GM12892 (cell line): ENCODE measurements at regions not wholly inside any gene's neighbourhood (a gene's known extent, or its start where the extent isn't known, plus 50 kb on each side); places are given as distances from the start of the nearest gene placed in this dataset.
"Not testable (repeated sequence)": the region's sequence is repeated elsewhere in the genome, so short reads cannot be mapped to it uniquely, and the experiment has no call there.

Source experiments
- DNase-seq: peaks from one replicate; pipeline ENCODE4 v3.0.0; 2011; ENCODE audit not compliant: insufficient read length
- FAIRE-seq: peaks from 2 replicates; lab custom pipeline; 2011; peaks lifted over from hg19 to GRCh38; lab: Jason Lieb, UNC
- POLR2A ChIP-seq: IDR thresholded peaks from 2 replicates; pipeline ENCODE4 v1.6.1; 2011; ENCODE audit warnings: low read depth, low read length, control low read depth
- POLR2AphosphoS5 ChIP-seq: IDR thresholded peaks from 2 replicates; pipeline ENCODE4 v1.6.1; 2011; ENCODE audit warnings: low read depth, low read length, control low read depth
- TAF1 ChIP-seq: IDR thresholded peaks from 2 replicates; pipeline ENCODE4 v1.6.1; 2011; ENCODE audit warnings: low read depth, mild to moderate bottlenecking, control low read depth, low read length, borderline replicate concordance

DNA sequence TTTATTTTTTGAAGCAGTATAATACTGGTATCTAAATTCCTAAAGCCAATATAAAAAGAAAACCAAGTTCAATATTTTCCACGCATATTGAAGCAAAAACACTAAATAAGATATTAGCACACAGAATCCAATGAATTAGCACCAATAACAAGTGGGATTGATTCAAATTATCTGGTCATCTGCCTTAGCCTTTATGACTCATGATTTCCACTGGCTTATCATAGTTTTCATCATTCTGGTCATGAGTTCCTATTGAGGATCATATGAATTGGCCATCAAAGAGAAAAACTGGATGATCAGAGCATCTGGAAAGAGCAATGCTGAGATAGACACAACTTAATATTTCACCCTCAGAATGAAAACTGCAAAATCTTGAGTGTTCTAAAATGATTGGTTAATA lies 809.9 kb downstream of the MCTP2 start:
- TF ChIP-seq TAF1 (no peak), POLR2AphosphoS5 (no peak), POLR2A (no peak)
- no peak for DNase-seq
- no peak for FAIRE-seq

DNA sequence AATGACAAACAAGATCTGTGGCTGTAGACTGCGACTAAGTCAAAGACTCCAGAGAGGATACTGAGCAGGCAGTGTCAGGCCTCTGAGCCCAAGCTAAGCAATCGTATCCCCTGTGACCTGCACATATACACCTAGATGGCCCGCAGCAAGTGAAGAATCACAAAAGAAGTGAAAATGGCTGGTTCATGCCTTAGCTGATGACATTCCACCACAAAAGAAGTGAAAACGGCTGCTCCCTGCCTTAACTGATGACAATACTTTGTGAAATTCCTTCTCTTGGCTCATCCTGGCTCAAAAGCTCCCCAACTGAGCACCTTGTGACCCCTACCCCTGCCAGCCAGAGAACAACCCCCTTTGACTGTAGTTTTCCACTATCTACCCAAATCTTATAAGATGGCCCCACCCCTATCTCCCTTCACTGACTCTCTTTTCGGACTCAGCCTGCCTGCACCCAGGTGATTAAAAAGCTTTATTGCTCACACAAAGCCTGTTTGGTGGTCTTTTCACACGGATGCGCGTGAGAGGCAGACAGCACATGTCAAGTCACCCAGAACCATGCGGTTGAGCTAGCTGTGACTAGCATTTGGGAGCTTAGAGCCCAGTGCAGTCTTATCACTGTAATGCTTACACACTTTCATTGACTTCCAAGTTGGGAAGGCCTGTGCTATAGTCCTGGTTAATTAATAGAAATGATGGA lies 812.0 kb downstream of the MCTP2 start:
- FAIRE-seq, DNase-seq: not testable (repeated sequence)

DNA sequence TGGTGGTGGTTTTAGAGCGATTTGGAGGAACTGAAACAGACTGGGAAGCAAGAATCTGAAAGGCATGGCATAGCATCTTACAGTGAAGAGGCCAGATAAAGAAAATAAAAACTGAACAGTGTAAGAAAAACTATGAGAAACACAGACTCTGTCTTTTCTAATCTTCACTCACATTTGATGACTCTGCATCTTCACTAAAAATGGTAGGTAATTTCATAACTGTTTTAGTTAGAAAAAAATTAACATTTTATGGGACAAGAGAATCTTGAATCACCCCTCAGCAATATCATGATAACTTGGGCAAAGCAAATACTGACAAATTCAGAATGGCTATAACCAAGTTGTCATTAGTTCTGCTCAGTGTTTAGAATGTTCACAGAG lies 812.6 kb downstream of the MCTP2 start:
- TF ChIP-seq POLR2AphosphoS5 (no peak), TAF1 (no peak), POLR2A (no peak)
- no peak for FAIRE-seq
- DNase-seq, result no peak

DNA sequence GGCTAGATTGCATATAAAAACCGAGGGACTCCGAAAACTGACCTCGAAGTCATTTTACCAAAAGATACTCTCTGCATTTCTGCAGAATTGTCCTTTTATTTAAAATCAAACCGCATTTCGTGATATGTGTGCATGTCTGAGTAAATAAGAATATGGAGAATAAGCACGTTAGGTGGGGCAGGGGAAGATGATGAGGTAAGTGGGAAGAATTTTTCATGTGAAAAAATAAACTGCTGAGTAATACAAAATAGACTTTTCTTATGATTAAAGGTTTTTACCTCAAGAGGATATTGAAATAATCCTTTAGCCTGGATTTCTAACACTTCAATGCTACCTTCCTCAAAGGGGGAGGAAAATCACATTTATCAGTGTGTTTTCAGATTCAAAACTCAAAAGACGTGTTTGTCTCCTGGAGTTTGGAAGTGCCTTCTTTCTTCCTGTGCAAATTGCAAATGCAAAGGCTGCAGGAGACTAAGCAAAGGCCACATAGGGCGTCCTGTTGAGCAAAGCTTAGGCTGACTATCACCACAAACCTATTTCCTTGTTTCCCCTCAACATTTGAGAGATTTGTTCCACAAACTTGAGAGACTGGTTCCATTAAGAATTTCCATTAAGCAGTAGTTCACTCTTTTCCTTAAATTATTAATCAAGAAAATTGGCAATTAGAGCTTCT lies 813.5 kb downstream of the MCTP2 start:
- no peak for DNase-seq
- no peak for FAIRE-seq
- no peak for TF ChIP-seq POLR2A
- TF ChIP-seq POLR2AphosphoS5, result no peak
- TF ChIP-seq TAF1, result no peak

GRCh38 chr15:95051861-95052260 lies 820.5 kb downstream of the MCTP2 start:
- FAIRE-seq, result no peak
- TF ChIP-seq POLR2AphosphoS5 (no peak), POLR2A (no peak)
- DNase-seq, result no peak

DNA sequence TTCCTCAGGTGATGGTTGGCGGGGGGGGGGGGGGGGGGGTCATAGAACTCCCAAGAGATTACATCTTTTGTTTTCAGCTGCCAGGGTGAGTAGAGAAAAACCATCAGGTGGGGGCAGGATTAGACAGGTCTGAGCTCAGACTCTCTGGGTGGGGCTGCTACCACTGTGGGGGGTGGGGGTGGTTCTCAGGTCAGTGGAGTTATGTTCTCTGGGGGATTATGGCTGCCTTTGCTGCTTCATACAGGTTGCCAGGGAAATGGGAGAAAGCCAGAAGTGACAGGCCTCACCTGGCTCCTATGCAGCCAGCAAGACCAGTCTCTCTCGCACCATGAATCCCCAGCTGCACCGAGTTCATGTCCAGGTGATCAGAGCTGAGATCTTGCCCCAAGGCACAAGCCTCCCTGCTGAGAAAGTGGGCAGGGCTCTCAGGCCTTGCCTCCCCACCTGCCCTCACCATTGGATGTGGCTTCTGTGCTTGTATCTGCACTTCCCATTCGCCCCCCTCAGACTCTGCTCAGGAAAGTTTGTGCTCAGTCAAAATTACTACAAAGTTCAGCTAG lies 828.1 kb downstream of the MCTP2 start:
- TF ChIP-seq POLR2A (no peak), POLR2AphosphoS5 (no peak), TAF1 (no peak)
- DNase-seq, result no peak
- no peak for FAIRE-seq

DNA sequence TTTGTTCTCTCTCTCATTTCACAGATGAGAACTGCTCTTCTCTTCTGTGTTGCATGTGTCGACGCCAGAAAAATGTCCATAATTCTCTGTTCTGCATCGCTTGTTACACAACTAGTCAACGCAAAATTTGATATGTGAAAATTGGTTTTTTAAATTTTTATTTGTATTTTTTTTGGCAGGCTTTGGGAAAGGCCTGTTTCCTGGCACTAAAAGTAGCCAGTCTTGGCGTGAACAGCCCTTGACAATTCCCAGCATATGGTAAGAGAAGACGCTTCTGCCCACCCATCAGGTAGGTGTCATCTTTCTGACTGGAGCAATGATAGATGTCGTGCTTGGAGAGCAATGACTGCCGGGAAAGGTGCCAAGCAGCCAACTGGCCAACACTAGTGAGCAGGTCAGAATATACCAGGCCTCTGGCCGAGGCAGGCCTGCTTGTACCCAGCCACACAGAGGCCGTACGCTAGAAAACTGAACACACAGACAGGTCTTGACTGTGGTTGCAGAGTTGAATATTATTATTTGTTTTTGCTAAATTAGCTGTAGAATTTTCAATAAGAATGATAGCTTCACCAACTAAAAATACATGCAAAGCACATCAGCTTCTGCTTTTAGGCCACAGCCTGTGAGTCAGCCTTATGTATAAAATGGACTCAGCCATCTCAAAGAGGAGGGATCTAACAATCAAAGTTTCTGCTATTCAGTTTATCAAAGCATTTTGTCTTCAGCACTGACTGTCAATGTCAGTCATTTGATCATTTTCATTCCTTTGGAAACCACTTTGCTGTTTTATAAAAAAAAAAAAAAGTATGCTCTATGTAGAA lies 837.5 kb downstream of the MCTP2 start:
- FAIRE-seq, result no peak
- DNase-seq, result no peak
- TF ChIP-seq POLR2AphosphoS5 (no peak), TAF1 (no peak), POLR2A (no peak)

GRCh38 chr15:95075792-95076677 lies 844.7 kb downstream of the MCTP2 start:
- DNase-seq (no peak), FAIRE-seq (no peak)
- TF ChIP-seq POLR2AphosphoS5 (no peak), POLR2A (no peak), TAF1 (no peak)

- DNase-seq (no peak), FAIRE-seq (no peak)
- TF ChIP-seq POLR2AphosphoS5 (no peak), POLR2A (no peak), TAF1 (no peak)
These were observed 845.3 kb downstream of the MCTP2 start for GRCh38 chr15:95076678-95076990.

DNA sequence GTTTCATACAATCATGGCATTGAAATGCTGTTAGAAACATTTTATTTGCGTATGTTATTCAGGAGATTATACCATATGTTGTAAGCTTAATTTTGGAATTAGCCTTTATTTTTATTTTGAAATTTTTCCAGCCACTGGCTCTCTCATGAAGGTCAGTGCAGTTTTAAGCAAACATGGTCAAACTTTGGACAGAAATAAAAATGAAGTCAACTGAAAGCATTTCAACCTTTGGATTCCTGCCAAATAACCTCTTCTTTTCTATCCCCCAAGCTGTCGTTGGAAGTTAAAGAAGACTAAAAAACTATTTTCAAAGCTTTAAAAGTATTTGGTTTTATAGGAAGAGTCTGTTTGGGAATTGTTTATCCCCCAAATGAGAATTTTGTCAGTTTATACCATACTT lies 846.6 kb downstream of the MCTP2 start:
- DNase-seq (no peak), FAIRE-seq (no peak)
- TF ChIP-seq POLR2AphosphoS5 (no peak), TAF1 (no peak), POLR2A (no peak)

DNA sequence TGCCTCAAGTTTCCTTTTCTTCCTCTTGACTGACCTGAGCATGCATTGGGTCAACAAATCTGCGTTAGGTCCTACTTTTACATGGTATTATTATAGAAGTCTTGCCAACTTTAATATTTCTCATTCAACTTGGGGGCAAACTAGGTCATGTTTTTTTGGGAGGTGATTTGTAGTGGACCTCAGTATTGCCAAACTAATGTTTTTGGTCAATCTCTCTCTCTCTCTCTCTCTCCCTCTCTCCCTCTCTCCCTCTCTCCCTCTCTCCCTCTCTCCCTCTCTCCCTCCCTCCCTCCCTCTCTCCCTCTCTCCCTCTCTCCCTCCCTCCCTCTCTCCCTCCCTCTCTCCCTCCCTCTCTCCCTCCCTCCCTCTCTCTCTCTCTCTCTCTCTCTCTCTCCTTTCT lies 848.9 kb downstream of the MCTP2 start:
- not testable (repeated sequence) for DNase-seq, FAIRE-seq
